Rectal smooth muscle tissue (tissue), 1 donor: ENCODE measurements at regions not wholly inside any gene's neighbourhood (a gene's known extent, or its start where the extent isn't known, plus 50 kb on each side); places are given as distances from the start of the nearest gene placed in this dataset.

Experiments
- H3K27ac ChIP-seq: one replicate; pipeline ENCODE4 v1.7.0; 2013; ENCODE audit warnings: low read depth, low read length, inconsistent platforms
- H3K27me3 ChIP-seq: one replicate; pipeline ENCODE4 v1.7.0; 2013; ENCODE audit warnings: low read length; ENCODE audit not compliant: control insufficient read depth, insufficient read depth
- H3K36me3 ChIP-seq: one replicate; pipeline ENCODE4 v1.7.0; 2013; ENCODE audit warnings: low read length; ENCODE audit not compliant: control insufficient read depth, insufficient read depth
- H3K4me1 ChIP-seq: one replicate; pipeline ENCODE4 v1.7.0; 2013; ENCODE audit warnings: low read length; ENCODE audit not compliant: control insufficient read depth, insufficient read depth
- H3K4me3 ChIP-seq: one replicate; pipeline ENCODE4 v1.7.0; 2013; ENCODE audit warnings: low read length
- H3K9ac ChIP-seq: one replicate; pipeline ENCODE4 v1.7.0; 2013; ENCODE audit warnings: low read length

GRCh38 chr3:182292591-182292990 lies 500.7 kb upstream of the ATP11B start:
- H3K4me1 ChIP-seq = no peaks in the 10 kb centered on the region
- no peak overlapping the region for H3K9ac ChIP-seq
- no peak overlapping the region for H3K27ac ChIP-seq
- no peak overlapping the region for H3K4me3 ChIP-seq
- no peaks in the 10 kb centered on the region for H3K36me3 ChIP-seq
- no peaks in the 10 kb centered on the region for H3K27me3 ChIP-seq

GRCh38 chr3:182294256-182294655 lies 499.0 kb upstream of the ATP11B start:
- H3K27me3 ChIP-seq = no peaks in the 10 kb centered on the region
- H3K27ac ChIP-seq = no peak overlapping the region
- no peak overlapping the region for H3K9ac ChIP-seq
- H3K4me1 ChIP-seq = no peaks in the 10 kb centered on the region
- no peaks in the 10 kb centered on the region for H3K36me3 ChIP-seq
- no peak overlapping the region for H3K4me3 ChIP-seq

GRCh38 chr3:182294696-182295095 lies 498.6 kb upstream of the ATP11B start:
- Histone ChIP-seq H3K4me1 (no peaks in the 10 kb centered on the region), H3K27me3 (no peaks in the 10 kb centered on the region), H3K27ac (no peak overlapping the region), H3K9ac (no peak overlapping the region), H3K4me3 (no peak overlapping the region), H3K36me3 (no peaks in the 10 kb centered on the region)

- Histone ChIP-seq H3K4me3 (no peak overlapping the region), H3K36me3 (no peaks in the 10 kb centered on the region), H3K27me3 (no peaks in the 10 kb centered on the region), H3K4me1 (no peaks in the 10 kb centered on the region), H3K27ac (no peak overlapping the region), H3K9ac (no peak overlapping the region)
These were observed 493.0 kb upstream of the ATP11B start for GRCh38 chr3:182300266-182300665.

- no peak overlapping the region for H3K9ac ChIP-seq
- no peaks in the 10 kb centered on the region for H3K36me3 ChIP-seq
- H3K27ac ChIP-seq = no peak overlapping the region
- no peaks in the 10 kb centered on the region for H3K4me1 ChIP-seq
- no peak overlapping the region for H3K4me3 ChIP-seq
- no peaks in the 10 kb centered on the region for H3K27me3 ChIP-seq
These were observed 490.1 kb upstream of the ATP11B start for GRCh38 chr3:182303169-182303568.

- Histone ChIP-seq H3K4me1 (no peaks in the 10 kb centered on the region), H3K36me3 (no peaks in the 10 kb centered on the region), H3K27me3 (no peaks in the 10 kb centered on the region), H3K9ac (no peak overlapping the region), H3K4me3 (no peak overlapping the region), H3K27ac (no peak overlapping the region)
These were observed 487.2 kb upstream of the ATP11B start for GRCh38 chr3:182305881-182306665.

GRCh38 chr3:182308328-182308727 lies 485.0 kb upstream of the ATP11B start:
- no peak overlapping the region for H3K9ac ChIP-seq
- no peak overlapping the region for H3K27ac ChIP-seq
- H3K36me3 ChIP-seq = no peaks in the 10 kb centered on the region
- H3K27me3 ChIP-seq = no peaks in the 10 kb centered on the region
- H3K4me1 ChIP-seq = no peaks in the 10 kb centered on the region
- no peak overlapping the region for H3K4me3 ChIP-seq

- no peaks in the 10 kb centered on the region for H3K36me3 ChIP-seq
- H3K27ac ChIP-seq = no peak overlapping the region
- H3K9ac ChIP-seq = no peak overlapping the region
- no peaks in the 10 kb centered on the region for H3K27me3 ChIP-seq
- no peaks in the 10 kb centered on the region for H3K4me1 ChIP-seq
- no peak overlapping the region for H3K4me3 ChIP-seq
These were observed 484.2 kb upstream of the ATP11B start for GRCh38 chr3:182309120-182309519.

GRCh38 chr3:182315313-182315712 lies 478.0 kb upstream of the ATP11B start:
- H3K4me3 ChIP-seq = no peak overlapping the region
- no peaks in the 10 kb centered on the region for H3K36me3 ChIP-seq
- no peaks in the 10 kb centered on the region for H3K4me1 ChIP-seq
- H3K27ac ChIP-seq = no peak overlapping the region
- no peaks in the 10 kb centered on the region for H3K27me3 ChIP-seq
- H3K9ac ChIP-seq = no peak overlapping the region

- no peak overlapping the region for H3K27ac ChIP-seq
- H3K27me3 ChIP-seq = no peaks in the 10 kb centered on the region
- H3K4me3 ChIP-seq = no peak overlapping the region
- H3K9ac ChIP-seq = no peak overlapping the region
- no peaks in the 10 kb centered on the region for H3K36me3 ChIP-seq
- H3K4me1 ChIP-seq = no peaks in the 10 kb centered on the region
These were observed 470.1 kb upstream of the ATP11B start for GRCh38 chr3:182323126-182323700.

GRCh38 chr3:182323898-182324297 lies 469.4 kb upstream of the ATP11B start:
- H3K9ac ChIP-seq = no peak overlapping the region
- no peak overlapping the region for H3K27ac ChIP-seq
- H3K36me3 ChIP-seq = no peaks in the 10 kb centered on the region
- no peaks in the 10 kb centered on the region for H3K27me3 ChIP-seq
- H3K4me3 ChIP-seq = no peak overlapping the region
- no peaks in the 10 kb centered on the region for H3K4me1 ChIP-seq

GRCh38 chr3:182325213-182325950 lies 467.9 kb upstream of the ATP11B start:
- Histone ChIP-seq H3K4me3 (no peak overlapping the region), H3K36me3 (no peaks in the 10 kb centered on the region), H3K27me3 (no peaks in the 10 kb centered on the region), H3K9ac (no peak overlapping the region), H3K27ac (no peak overlapping the region), H3K4me1 (no peaks in the 10 kb centered on the region)
